ENCODE measurements at regions not wholly inside any gene's neighbourhood (a gene's known extent, or its start where the extent isn't known, plus 50 kb on each side); places are given as distances from the start of the nearest gene placed in this dataset.

GRCh38 chr2:136219963-136220362, 102.0 kb upstream of the CXCR4 start:
- no peaks in the 10 kb centered on the region for H3K79me1 ChIP-seq (ENCODE audit: insufficient read depth, low read depth, low read length, poor library complexity, severe bottlenecking)
- no CpG with 5 or more reads among the region's 4 CpGs for WGBS (ENCODE audit: extremely low coverage, insufficient read length, low lambda C conversion rate)
- H2BK15ac ChIP-seq (ENCODE audit: low read depth, low read length): no peak overlapping the region
- peaks cover 2% of the 10 kb centered on the region for H3K27me3 Mint-ChIP-seq (ENCODE audit: low read depth)
- H3K23me2 ChIP-seq (ENCODE audit: insufficient read length, low read depth, low read length, poor library complexity, severe bottlenecking): no peaks in the 10 kb centered on the region
- no peak overlapping the region for H4K8ac ChIP-seq (replicated peaks; ENCODE audit: insufficient read length, low read depth, low read length)
- no peak overlapping the region for H3K4ac ChIP-seq (ENCODE audit: low read depth, low read length)
- no peak overlapping the region for H3T11ph ChIP-seq (ENCODE audit: low read length)
- H2AFZ ChIP-seq (ENCODE audit: low read length): no peak overlapping the region
- H2BK12ac ChIP-seq (ENCODE audit: insufficient read length, low read depth, low read length): no peak overlapping the region
- H3K23ac ChIP-seq (ENCODE audit: insufficient read length, low read depth, low read length): no peak overlapping the region
- H3K79me2 ChIP-seq (ENCODE audit: insufficient read depth, low read length): no peaks in the 10 kb centered on the region
- H2BK120ac ChIP-seq (ENCODE audit: low read depth, low read length, poor library complexity, severe bottlenecking): no peak overlapping the region
- H4K20me1 ChIP-seq (ENCODE audit: control insufficient read depth, insufficient read depth, insufficient read length): no peaks in the 10 kb centered on the region
- no peaks in the 10 kb centered on the region for H3K4me1 ChIP-seq (ENCODE audit: insufficient read depth, low read length)
- H3K4me2 ChIP-seq (ENCODE audit: insufficient read depth, insufficient read length, low read length): no peak overlapping the region
- no peak overlapping the region for H4K91ac ChIP-seq (ENCODE audit: insufficient read length, low read depth, low read length)
- H4K5ac ChIP-seq (ENCODE audit: insufficient read length, low read depth, low read length): no peak overlapping the region
- H3K27me3 ChIP-seq (ENCODE audit: insufficient read depth, low read length): no peaks in the 10 kb centered on the region
- H3K4me3 Mint-ChIP-seq: no peak overlapping the region
- DNase-seq: no peak
- no peak for TF ChIP-seq CTCF (conservative IDR thresholded peaks at IDR 0.05)
- H3K56ac ChIP-seq (ENCODE audit: insufficient read length, low read depth, low read length): no peak overlapping the region
- no peak overlapping the region for H2BK5ac ChIP-seq (ENCODE audit: insufficient read length, low read length)
- H3K9me3 ChIP-seq (ENCODE audit: control insufficient read depth, low read depth, low read length): no peaks in the 10 kb centered on the region
- no peaks in the 10 kb centered on the region for H3K9me3 Mint-ChIP-seq
- H3K14ac ChIP-seq (ENCODE audit: insufficient read depth, low read length): no peak overlapping the region
- H3K27ac ChIP-seq (ENCODE audit: insufficient read length, low read depth, low read length): no peak overlapping the region
- no peaks in the 10 kb centered on the region; a peak in 1 of 4 replicates for H3K4me1 Mint-ChIP-seq
- H2AK5ac ChIP-seq (ENCODE audit: insufficient read length, low read length): no peak overlapping the region
- no peak overlapping the region for H2BK20ac ChIP-seq (ENCODE audit: low read depth, low read length, poor library complexity, severe bottlenecking)
- no peak overlapping the region for H3K9ac ChIP-seq (ENCODE audit: extremely low read depth, insufficient read length, low read length)
- no peak overlapping the region for H3K18ac ChIP-seq (ENCODE audit: insufficient read length, low read depth, low read length)
- no peak overlapping the region for H3K27ac Mint-ChIP-seq
- H3K36me3 Mint-ChIP-seq (ENCODE audit: insufficient read depth in 1 of 3, low read depth in 3 of 3): no peaks in the 10 kb centered on the region
